GM19372 (cell line): ENCODE measurements at regions not wholly inside any gene's neighbourhood (a gene's known extent, or its start where the extent isn't known, plus 50 kb on each side); places are given as distances from the start of the nearest gene placed in this dataset.

ENCODE experiments used
- ATAC-seq: cut with Tn5 transposase; IDR thresholded peaks from one replicate; pipeline ENCODE4 v1.9.1; 2021; ENCODE audit warnings: mild to moderate bottlenecking, low read depth, moderate library complexity; ENCODE audit not compliant: unreplicated experiment

- ATAC-seq: no peak
These were observed 134.9 kb upstream of the LEF1 start for GRCh38 chr4:108303488-108304177.

DNA sequence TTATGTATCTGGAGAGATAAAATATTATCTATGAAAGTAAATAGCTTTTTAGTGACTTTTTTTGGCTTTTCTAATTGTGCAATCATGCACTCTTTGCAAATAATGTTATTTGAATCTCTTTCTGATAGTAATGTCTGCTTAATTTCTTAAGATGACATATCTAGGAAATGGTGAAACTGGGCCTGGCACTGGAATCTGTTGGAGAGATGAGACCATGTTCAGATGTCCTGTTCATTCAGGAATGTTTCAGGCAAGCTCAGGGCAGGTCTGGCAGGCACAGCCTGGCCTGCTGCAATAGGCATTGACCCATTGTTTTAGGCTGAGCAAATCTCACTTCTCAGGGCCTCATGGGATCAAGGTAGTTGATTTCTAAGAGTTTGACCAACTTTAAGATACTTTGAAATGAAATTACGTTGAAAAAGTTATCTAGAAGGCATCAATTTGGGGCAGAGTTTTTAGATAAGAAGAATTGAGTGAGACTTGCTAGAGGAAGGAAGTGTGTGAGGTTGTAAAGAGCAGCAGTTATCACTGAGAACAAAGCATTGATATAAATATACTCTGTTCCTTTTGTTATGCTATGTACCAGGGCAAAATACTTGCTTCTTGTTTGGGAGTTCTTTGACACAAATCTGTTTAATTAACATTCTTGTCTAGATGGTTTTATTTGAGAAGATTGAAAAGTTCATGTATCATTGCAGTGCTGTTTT is 133.0 kb upstream of the LEF1 start:
- no peak for ATAC-seq

DNA sequence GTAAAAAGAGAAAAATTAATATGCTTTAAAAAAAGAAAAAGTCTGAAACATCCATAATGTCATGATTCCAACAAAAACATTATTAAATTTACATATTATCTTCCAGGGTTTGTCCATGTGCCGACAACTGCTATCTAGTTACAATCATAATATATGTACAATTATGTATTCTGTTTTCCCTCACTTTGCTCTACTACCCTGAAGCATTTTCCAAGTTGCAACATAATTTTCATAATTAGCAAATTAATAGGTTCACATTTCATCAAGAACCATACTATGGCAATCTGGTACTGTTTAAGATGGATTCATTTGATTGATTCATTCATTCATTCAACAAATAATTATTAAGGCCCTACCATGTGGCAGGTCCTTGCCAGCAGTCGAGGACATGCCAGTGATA is 128.9 kb upstream of the LEF1 start:
- no peak for ATAC-seq

- ATAC-seq: no peak
These were observed 123.5 kb upstream of the LEF1 start for GRCh38 chr4:108292229-108292628.

DNA sequence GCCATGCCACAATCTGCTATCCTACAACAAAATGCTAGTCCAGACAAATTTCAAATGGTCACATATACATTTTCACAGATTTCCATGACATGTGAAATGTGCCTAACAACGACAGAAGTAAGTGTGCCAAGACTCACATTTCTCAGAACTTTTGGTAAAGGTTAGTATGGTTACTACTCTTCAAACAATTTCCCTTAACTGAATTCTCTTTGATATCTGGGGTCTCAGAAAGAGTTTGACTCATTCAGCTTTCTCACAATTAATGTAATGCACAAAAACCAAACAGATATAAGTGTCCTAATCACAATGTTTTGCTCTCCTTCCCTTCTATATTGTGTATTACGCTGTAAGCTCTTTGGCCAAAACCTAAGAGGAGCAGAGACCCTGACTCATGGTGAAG is 122.4 kb upstream of the LEF1 start:
- ATAC-seq: no peak

GRCh38 chr4:108287834-108288413 is 119.2 kb upstream of the LEF1 start:
- no peak for ATAC-seq

GRCh38 chr4:108280072-108280471 is 111.3 kb upstream of the LEF1 start:
- ATAC-seq: no peak

- ATAC-seq: no peak
These were observed 108.0 kb upstream of the LEF1 start for GRCh38 chr4:108276690-108277089.

GRCh38 chr4:108272986-108273385 is 104.3 kb upstream of the LEF1 start:
- no peak for ATAC-seq

DNA sequence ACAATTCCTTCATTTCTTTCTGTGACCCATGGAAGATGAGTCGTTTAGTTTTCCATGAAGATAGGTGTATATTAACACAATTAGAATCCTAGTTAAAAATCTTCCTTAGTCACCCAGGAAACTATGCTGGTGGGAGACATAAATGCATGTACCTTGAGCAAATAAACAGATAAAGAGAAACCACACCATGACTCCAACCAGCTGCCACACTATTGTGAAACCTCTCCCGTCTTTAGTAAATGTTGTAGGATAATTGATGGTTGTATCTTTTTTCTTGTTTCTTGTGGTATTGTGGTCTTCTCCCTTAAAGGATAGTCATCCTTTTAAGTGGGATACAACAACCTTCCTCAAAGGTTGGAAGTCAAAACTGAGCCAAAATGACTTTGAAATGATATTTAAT is 103.8 kb upstream of the LEF1 start:
- ATAC-seq: no peak

GRCh38 chr4:108272046-108272445 is 103.3 kb upstream of the LEF1 start:
- no peak for ATAC-seq

- no peak for ATAC-seq
These were observed 102.0 kb upstream of the LEF1 start for GRCh38 chr4:108270466-108271450.

GRCh38 chr4:108264693-108265092 is 96.0 kb upstream of the LEF1 start:
- no peak for ATAC-seq

DNA sequence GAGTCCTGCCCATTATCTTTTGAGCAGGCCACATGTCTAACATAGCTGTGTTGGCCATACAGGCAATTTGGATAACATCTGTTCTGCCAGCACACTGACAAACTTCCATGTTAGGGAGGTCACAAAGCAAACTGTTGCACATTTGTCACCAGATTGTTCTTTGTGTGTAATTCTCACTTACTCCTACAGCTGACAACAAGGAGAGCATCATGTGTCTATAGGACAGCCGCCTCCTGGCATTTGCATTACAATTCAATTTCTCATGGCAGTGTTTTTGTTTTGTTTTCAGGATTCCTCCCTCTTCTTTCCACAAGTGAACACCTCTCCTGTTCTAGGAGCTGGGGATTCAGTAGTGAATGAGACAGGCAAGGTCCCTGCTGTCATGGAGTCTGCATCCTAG is 94.3 kb upstream of the LEF1 start:
- no peak for ATAC-seq

GRCh38 chr4:108261026-108261425 is 92.3 kb upstream of the LEF1 start:
- no peak for ATAC-seq

GRCh38 chr4:108256538-108256937 is 87.8 kb upstream of the LEF1 start:
- ATAC-seq: no peak

DNA sequence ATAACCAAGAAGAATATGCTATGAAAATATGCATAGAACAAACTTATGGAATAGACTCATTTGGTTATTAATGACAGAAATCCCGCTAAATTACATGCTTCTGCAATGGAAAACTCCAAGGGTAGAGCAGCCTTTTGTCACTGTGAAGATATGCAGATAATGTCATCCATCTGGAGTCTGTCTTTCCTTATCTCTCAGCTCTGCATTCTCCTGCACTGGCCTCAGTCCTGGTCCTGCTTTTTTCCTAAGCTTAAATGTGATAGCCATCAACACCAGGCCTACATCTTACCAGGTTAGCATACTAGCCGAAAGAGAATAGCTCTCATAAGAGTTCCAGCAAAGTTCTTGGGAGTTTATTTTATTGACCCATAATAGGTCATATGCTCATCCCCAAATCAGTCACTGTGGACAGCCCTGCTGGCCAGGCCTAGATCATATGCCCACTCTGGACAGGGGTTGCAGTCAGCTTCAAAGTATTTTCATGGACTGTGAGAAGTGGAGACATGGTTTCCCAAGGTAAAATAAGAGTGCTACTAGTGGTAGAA is 86.5 kb upstream of the LEF1 start:
- no peak for ATAC-seq

GRCh38 chr4:108249397-108249796 is 80.7 kb upstream of the LEF1 start:
- ATAC-seq: no peak

DNA sequence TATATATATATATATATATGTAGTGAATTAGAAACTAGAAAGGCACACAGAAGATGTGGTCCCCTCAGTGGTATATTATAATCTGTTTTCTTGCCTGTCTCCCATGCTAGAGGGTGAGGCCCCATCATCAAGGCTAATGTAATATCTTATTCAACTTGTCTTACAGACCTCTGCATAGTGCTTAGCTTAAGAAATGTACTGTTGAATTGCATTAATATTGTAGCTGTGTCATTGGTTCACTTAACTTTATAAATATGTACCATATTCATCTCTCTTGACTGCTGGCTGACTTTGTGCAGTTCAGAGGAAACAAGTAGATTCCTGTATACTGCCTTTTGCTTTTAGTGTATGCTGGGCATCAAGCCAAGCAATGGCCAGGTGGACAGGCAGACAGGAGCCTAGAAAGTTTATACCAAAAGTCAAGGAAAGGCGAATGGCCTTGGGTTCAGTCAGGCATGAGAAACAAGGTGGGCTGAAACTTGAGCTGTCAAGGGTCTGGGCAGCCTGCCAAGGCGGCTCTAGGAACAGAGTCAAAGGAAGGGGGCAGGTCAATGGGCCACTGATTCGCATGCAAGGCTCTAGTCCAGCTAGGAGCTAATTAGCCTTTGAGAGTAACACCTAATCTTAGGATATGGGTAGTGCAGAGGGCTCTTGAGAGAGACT is 78.8 kb upstream of the LEF1 start:
- no peak for ATAC-seq

- no peak for ATAC-seq
These were observed 75.9 kb upstream of the LEF1 start for GRCh38 chr4:108244606-108245005.
